GM08714 (cell line): ENCODE measurements at regions not wholly inside any gene's neighbourhood (a gene's known extent, or its start where the extent isn't known, plus 50 kb on each side); places are given as distances from the start of the nearest gene placed in this dataset.
"Not testable (repeated sequence)": the region's sequence is repeated elsewhere in the genome, so short reads cannot be mapped to it uniquely, and the experiment has no call there.

Experiments used
- H3K4me3 ChIP-seq: fragments of 200-500 bp; sonication (Bioruptor generic); 2 replicates; pipeline ENCODE4 v1.5.1; 2014; ENCODE audit warnings: mild to moderate bottlenecking, low read length, inconsistent platforms
- ZNF274 ChIP-seq: IDR thresholded peaks from 2 replicates; pipeline ENCODE4 v1.6.1; 2012; ENCODE audit warnings: mild to moderate bottlenecking, low read depth, low read length

DNA sequence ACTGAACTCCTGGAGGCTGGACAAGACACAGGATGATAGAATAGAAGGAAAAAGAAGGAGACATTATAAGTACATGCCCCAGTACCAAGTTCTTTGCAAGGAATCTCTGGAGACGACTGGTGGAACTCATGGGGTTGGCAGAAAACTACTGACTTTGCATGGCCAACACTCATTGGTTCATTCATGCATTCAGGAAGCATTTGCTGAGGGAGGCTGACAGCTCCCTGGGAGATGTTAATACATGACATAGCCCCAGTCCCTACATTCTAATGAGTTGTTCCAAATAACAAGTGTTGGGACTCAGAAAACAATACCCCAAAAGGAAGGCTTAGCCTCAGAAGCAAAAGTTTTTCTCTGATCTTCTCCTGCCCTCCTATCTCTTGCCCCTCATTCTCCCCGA is 172.8 kb upstream of the IRF2BP2 start:
- TF ChIP-seq ZNF274, result no peak
- no peak overlapping the region for H3K4me3 ChIP-seq

DNA sequence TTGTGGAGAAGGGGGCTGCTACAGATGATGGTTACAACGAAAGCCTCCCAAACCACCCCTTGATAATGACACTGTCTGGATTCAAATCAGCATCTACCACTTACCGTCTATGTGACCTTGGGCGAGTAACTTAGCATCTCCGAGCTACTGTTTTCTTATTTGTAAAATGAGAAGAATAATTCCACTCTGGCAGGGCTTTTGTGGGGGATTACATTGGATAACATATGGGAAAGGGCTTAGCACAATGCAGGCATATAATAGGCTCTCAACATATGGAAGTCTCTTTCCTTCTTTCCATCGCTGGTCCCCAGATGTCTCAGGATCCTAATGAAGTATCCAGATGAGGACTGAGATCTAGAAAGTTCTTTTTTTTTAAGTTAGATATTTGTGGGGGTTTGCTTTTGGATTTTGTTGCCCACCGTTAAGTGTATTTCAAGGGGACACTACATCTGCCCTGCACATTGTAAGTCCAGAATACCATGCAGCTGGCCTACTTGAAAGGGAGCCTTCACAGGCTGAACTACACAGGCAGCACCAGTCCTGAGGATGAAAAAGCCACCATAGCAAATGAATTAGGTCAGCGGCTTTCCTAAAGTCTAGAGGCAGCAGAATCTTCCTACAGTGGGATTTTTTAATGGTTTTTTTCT is 172.2 kb upstream of the IRF2BP2 start:
- TF ChIP-seq ZNF274, result no peak

DNA sequence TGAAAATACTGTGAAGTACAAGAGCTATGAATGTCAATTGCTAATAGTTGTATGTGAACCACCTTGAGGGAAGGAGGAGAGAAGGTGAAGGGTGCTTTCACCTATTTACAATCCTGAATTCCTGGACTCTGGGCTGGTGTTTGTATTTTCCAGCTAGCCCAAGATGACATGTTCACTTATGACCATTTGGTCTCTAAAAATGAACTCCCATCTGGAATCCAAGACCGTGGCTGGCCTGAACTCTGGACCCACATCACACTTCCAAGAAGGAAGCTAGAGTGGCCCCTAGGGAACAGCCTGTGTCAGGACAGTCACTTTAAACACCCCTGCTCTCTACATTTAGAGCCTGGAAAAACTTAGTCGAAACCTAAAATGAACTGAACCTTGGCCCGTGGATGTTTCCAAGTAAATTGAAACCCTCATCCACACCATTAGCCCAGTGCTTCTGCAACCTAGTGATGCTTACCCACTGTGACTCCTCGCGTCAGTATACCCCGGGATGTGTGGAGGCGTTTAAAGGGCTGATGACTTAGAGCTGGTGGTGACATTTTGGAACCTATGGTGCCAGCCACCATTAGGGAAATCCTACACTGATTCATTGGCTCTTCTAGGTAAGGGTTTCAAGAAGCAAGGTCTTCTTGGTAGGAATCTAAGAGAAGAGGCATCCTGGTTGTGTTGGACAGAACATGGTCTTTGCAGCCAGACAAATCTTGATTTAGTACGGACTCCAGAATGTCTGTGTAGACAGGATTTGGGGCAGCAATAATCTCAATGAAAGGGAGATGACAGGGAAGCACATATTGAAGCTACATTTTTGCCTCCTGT is 171.5 kb upstream of the IRF2BP2 start:
- no peak for TF ChIP-seq ZNF274
- H3K4me3 ChIP-seq, result no peak overlapping the region

More for the DNA sequence above, 172.2 kb upstream of the IRF2BP2 start:
- H3K4me3 ChIP-seq, result no peak overlapping the region

DNA sequence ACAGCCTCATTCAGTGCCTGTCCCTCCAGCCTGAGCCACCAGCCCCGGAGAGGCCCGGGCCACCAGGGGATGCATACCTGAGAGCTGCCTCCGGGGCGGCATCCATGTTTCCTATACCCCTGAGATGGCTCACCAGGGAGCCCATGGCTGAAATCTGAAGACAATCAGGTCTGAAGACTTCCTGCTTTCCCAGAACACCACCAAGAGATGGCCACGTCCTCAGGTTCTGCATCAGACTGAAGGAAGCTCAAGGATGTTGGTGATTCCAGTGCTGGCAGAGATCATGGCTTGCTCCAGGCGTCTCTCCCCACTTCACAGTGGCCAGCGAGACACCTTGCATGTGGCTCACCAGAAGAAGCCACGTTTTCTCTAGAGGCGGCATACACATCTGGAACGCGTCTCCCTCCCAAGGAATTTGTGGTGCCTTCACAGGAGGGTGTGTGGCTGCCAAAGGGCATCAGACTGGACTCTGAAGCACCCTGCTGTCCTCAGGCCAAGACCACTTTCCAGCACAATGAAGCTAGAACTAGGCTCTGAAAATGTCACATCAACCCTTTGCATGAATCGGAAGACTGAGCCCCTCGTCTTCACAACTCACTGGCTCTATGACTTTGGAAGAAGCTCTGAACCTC is 170.7 kb upstream of the IRF2BP2 start:
- no peak for TF ChIP-seq ZNF274
- no peak overlapping the region for H3K4me3 ChIP-seq

DNA sequence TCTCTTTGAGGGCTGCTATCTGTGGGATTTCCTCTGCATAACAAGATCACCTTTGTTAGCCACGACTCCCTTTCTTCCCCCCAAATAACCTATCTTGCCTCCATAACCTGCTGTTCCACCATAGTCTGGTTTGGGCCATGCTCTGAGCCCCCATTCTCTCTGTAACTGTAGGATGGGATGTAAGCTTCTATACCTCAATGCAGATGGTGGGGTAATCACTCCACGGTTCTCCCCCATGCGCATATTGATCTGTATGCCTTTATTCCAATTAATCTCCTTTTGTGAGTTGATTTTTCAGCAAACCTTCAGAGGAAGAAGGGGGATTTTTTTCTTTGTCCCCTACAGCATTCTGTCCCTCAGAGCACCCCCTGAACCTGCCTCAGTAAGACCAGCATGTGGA is 170.1 kb upstream of the IRF2BP2 start:
- no peak overlapping the region for H3K4me3 ChIP-seq

DNA sequence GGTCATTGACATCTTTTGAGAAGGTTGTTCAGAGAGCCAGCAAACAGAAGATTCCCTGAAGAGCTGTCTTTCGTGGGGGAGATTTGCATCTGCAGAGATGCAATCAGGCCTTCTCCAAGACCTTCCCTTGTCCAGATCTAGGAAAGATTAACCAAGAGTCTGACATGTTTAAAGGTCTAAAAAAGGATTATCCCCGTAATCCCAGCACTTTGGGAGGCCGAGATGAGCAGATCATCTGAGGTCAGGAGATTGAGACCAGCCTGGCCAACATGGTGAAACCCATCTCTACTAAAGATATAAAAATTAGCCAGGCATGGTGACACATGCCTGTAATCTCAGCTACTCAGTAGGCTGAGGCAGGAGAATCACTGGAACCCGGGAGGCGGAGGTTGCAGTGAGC is 169.6 kb upstream of the IRF2BP2 start:
- not testable (repeated sequence) for H3K4me3 ChIP-seq

More for the DNA sequence above, 170.1 kb upstream of the IRF2BP2 start:
- no peak for TF ChIP-seq ZNF274

DNA sequence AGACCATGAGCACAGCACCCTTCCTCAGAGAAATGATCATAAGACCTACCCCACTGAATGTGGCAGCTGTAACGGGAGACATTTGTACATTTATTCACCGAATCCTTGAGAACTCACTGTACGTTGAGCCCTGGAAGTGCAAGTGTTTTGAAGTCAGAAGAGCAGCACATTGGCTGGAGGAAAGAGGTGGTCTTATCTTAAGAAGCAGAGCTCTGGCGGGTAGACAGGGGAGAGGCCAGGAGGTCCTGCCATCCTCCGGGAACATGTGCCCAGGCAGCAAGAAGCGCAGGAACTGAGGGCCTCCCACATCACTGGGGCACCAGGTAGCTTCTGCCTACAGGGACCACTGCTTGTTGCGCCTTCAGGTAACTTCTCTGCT is 169.2 kb upstream of the IRF2BP2 start:
- no peak for TF ChIP-seq ZNF274
- H3K4me3 ChIP-seq, result no peak overlapping the region

DNA sequence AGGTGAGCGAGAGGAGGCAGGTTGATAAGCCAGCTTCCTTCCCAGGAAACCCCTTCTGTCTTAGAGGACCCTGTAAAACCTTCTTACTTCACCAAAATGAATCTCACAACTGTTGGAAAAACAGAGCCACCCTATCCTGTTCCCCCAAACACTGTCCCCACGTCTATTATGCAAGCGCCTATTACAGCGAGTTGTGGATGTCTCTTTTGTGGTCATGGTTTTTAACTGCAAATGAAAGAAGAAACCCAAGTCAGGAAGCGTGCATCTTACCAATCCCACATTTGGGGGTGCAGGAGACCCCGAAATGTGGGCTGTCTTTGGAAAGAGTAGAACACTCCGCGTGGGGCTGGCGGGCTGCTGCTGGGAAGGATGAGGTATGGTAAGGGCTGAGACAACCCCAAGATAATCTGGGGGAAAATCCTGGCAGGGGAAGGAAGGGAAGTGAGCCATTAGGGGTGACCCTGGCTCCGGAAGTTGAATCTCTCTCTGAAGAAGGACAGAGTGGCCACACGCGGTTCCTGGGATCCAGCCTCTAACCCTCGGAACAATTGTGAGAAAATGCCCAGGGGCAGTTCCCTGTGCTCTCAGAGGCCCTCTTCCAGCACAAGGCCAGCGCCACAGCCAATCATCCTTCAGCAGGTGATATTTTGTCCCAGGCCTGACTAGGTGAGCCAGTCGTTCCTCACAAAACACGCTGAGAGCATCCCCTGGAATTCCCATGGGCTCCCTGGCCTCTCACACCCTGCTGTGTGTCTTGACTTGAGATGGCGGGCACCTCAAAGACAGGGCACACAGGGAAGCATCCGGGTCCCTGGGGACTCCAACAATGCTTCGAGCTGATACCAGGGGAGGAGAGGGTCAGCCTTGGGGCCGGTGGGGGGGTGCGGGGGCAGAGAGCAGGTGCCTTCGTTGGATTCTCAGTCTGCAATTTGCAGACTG is 168.5 kb upstream of the IRF2BP2 start:
- no peak for TF ChIP-seq ZNF274
- H3K4me3 ChIP-seq, result no peak overlapping the region

DNA sequence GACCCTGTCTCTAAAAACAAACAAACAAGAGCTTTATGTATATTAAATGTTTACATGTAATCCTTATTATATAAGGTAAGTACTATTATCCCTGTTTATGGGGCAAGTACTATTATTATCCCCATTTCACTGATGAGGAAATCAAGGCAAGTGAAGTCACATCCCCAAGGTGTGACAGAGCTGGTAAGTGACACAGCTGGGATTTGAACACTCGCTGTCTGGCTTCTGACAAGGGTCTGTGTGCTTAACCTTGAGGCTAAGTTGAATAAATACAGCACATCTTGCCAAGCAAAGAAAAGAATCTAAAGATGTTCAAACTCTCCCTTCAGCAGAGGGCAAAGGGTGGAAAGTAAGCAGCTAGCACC is 167.9 kb upstream of the IRF2BP2 start:
- no peak overlapping the region for H3K4me3 ChIP-seq
- TF ChIP-seq ZNF274, result no peak

DNA sequence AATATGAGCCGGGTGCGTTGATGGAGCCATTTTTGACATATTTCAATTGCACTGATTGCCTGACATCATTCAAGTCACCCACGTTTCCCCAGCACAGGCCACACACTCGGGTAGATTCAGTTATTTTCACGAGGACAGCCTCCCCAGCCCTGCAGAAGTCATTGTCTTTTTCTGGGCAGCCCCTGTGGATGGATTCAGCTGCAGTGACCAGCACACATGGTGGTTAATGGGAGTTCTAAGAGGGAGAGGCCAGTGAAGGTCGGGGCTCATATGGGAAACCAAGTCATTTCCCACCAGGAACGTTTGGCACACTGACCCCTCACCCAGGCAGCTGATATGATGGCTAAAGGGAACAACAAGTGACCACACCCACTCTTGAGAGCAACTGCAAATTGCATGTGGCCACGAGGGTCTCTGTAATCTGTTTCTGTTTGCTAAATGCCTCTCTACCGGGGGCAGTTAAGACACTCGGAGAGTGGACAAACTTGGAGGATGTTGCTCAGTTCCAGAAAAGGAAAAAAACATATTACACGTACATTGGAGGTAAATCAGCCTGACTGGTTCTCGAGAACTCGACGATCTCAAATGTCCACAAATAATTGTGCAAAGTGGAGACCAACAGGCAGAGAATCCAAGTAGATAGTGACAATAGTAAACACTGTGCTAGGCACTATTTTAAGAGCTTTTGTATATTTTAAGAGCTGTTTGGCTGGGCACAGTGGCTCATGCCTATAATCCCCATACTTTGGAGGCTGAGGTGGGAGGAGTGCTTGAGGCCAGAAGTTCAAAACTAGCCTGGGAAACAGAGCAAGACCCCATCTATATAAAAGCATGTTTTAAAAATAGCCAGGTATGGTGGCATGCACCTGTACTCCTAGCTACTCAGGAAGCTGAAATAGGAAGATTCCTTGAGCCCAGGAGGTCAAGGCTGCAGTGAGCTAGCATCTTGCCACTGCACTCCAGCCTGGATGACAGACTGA is 167.2 kb upstream of the IRF2BP2 start:
- no peak overlapping the region for H3K4me3 ChIP-seq
- no peak for TF ChIP-seq ZNF274

DNA sequence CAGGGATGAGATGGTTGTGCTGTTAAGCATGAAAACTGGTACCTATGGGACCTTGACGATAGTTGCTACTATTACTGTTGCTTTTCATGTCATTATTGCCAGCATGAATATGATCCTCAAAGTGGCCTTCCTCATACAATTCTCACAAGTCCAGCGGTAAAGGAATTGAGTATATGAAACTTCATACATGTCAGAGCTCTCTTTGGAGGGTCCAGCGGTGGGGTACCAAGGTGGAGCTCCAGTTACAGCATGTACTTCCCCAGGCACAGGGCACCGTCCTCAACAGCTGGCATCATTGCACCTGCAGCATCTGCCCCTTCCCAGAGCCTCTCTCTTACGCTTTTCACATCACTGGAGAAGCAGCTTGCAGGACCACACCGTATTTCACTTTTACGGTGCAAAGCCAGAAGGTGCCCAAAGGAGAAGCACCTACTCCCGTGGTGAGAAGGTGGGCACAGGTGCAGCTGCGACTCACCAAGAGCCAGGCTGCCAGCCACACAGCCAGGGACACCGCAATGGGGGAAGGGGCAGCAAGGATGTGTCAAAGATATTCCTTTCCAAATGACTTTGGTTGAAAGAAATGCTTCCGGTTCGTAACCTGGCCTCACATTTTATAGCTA is 166.4 kb upstream of the IRF2BP2 start:
- H3K4me3 ChIP-seq, result no peak overlapping the region
- TF ChIP-seq ZNF274, result no peak

DNA sequence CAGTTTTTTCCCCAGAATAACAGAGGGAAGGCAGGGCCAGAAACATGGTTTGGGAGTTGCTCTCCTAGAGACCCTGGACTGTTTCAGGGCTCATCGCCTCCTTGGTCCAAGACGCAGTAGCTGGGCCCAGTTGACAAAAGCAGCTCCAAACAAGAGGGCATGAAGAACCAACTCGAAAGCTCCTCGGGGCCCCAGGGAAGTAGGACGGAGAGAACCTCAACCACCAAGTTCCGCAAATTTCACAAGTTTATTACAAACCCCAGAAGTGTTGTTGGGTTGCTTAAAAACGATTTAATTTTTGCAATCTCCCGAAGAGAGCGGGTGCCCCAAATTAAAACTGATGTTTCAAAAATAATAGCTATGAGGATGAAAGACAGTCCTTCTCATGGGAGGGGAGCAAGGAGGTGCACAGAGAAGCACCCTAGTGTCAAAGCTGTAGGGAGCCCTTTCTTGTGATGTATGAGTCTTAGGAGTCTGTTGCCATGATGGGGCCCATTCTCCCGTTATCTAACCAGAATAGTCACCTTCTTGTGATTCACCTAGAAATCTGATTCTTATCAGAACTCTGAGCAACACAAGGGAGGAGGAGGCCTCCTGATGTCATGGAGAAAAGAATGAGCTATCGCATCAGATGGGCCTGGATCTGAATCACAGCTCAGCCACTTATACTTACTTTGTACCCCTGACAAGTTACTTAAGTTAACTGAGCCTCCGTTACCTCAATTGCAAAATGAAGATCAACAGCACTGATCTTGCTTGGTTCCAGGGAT is 165.7 kb upstream of the IRF2BP2 start:
- TF ChIP-seq ZNF274, result no peak
- H3K4me3 ChIP-seq, result no peak overlapping the region

DNA sequence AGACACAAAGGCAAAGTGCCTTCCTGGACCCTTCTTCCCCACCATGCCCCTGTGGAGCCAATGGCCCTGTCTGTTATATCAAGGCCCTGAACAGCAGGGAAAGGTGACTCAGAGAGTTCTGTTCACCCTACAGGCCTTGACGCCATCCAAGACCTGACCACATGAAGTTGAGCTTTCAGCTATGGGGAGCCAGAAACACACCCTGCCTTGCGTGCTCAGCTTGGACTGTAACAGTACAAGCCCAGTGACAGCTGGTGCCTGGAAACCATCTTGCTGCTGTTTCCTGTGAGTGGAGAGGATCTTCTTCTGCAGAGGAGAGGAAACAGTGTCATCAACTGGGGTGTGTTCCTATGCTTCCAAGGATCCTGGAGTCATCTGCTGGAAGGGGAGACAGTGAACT is 165.0 kb upstream of the IRF2BP2 start:
- H3K4me3 ChIP-seq, result no peak overlapping the region
- no peak for TF ChIP-seq ZNF274
